GM11168 (cell line): ENCODE measurements at regions not wholly inside any gene's neighbourhood (a gene's known extent, or its start where the extent isn't known, plus 50 kb on each side); places are given as distances from the start of the nearest gene placed in this dataset.

ENCODE experiments used
- in situ Hi-C: fragments of 300-500 bp; cut with MboI; formaldehyde crosslinking; loops from one replicate; pipeline ENCODE4 v1.12.0; 2022; ENCODE audit warnings: low sequenced_read_pairs; ENCODE audit not compliant: unreplicated experiment

- in situ Hi-C loops: no loop called here
Measured at GRCh38 chr6:87875781-87876180, 171.9 kb upstream of the SPACA1 start.

GRCh38 chr6:87873556-87873955, 171.5 kb upstream of the AKIRIN2 start:
- in situ Hi-C loops: no loop called here

GRCh38 chr6:87870556-87870955, 168.5 kb upstream of the AKIRIN2 start:
- in situ Hi-C loops: no loop called here

- in situ Hi-C loops: no loop called here
Measured at GRCh38 chr6:87869064-87869905, 167.3 kb upstream of the AKIRIN2 start.

GRCh38 chr6:87860902-87861301, 158.9 kb upstream of the AKIRIN2 start:
- in situ Hi-C loops: no loop called here

- in situ Hi-C loops: no loop called here
Measured at GRCh38 chr6:87858440-87858839, 156.4 kb upstream of the AKIRIN2 start.

- in situ Hi-C loops: no loop called here
Measured at GRCh38 chr6:87851674-87852299, 149.8 kb upstream of the AKIRIN2 start.

GRCh38 chr6:87848616-87849015, 146.6 kb upstream of the AKIRIN2 start:
- in situ Hi-C loops: loop anchor here (25.0 kb wide), 1 partner anchor 1014 kb away; no protein-coding TSS in a partner anchor

GRCh38 chr6:87847830-87848210, 145.8 kb upstream of the AKIRIN2 start:
- in situ Hi-C loops: loop anchor here (25.0 kb wide), 1 partner anchor 1014 kb away; no protein-coding TSS in a partner anchor

GRCh38 chr6:87847135-87847829, 145.2 kb upstream of the AKIRIN2 start:
- in situ Hi-C loops: loop anchor here (25.0 kb wide), 1 partner anchor 1015 kb away; no protein-coding TSS in a partner anchor

- in situ Hi-C loops: loop anchor here (25.0 kb wide), 1 partner anchor 1016 kb away; no protein-coding TSS in a partner anchor
Measured at GRCh38 chr6:87846434-87846833, 144.4 kb upstream of the AKIRIN2 start.

- in situ Hi-C loops: loop anchor here (25.0 kb wide), 1 partner anchor 1022 kb away; no protein-coding TSS in a partner anchor
Measured at GRCh38 chr6:87840324-87840723, 138.3 kb upstream of the AKIRIN2 start.

- in situ Hi-C loops: loop anchor here (25.0 kb wide), 1 partner anchor 1024 kb away; no protein-coding TSS in a partner anchor
Measured at GRCh38 chr6:87837876-87838275, 135.8 kb upstream of the AKIRIN2 start.

GRCh38 chr6:87837444-87837843, 135.4 kb upstream of the AKIRIN2 start:
- in situ Hi-C loops: loop anchor here (25.0 kb wide), 1 partner anchor 1025 kb away; no protein-coding TSS in a partner anchor

GRCh38 chr6:87832025-87832825, 130.2 kb upstream of the AKIRIN2 start:
- in situ Hi-C loops: loop anchor here (25.0 kb wide), 1 partner anchor 1030 kb away; no protein-coding TSS in a partner anchor

- in situ Hi-C loops: loop anchor here (25.0 kb wide), 1 partner anchor 1031 kb away; no protein-coding TSS in a partner anchor
Measured at GRCh38 chr6:87830907-87831306, 128.9 kb upstream of the AKIRIN2 start.

- in situ Hi-C loops: loop anchor here (25.0 kb wide), 1 partner anchor 1033 kb away; no protein-coding TSS in a partner anchor
Measured at GRCh38 chr6:87829622-87830121, 127.6 kb upstream of the AKIRIN2 start.

GRCh38 chr6:87828044-87828443, 126.0 kb upstream of the AKIRIN2 start:
- in situ Hi-C loops: loop anchor here (25.0 kb wide), 1 partner anchor 1034 kb away; no protein-coding TSS in a partner anchor

- in situ Hi-C loops: loop anchor here (25.0 kb wide), 1 partner anchor 1035 kb away; no protein-coding TSS in a partner anchor
Measured at GRCh38 chr6:87827346-87827745, 125.3 kb upstream of the AKIRIN2 start.
